ENCODE measurements at regions not wholly inside any gene's neighbourhood (a gene's known extent, or its start where the extent isn't known, plus 50 kb on each side); places are given as distances from the start of the nearest gene placed in this dataset.

DNA sequence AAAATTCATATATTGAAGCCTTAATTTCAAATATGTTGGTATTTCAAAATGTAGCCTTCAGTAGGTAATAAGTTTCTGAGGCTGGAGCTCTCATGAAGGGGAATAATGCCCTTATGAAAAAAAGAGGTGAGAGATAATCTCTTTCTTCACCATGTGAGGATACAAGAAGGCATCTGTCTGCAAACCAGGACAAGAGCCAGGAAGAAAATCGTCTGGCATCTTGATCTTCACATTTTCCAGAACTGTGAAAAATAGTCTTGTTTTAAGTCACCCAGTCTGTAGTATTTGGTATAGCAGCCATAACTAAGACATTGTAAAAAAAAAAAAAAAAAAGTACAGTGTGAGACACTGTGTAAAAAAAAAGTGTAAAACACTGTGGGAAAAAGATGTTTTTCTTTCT lies 768.9 kb downstream of the TAF11L14 start:
- no peak overlapping the region for H3K27ac ChIP-seq (ENCODE audit: insufficient read depth, low read length)
- H2BK20ac ChIP-seq (ENCODE audit: low read depth, low read length), result no peak overlapping the region
- BruUV-seq (replicated peaks), result no TSS peak
- H3K27me3 ChIP-seq (ENCODE audit: control insufficient read depth, insufficient read depth, low read length), result no peaks in the 10 kb centered on the region
- no peak overlapping the region for H2BK120ac ChIP-seq (ENCODE audit: low read depth, low read length)
- H4K20me1 ChIP-seq (ENCODE audit: insufficient read depth, low read length), result no peaks in the 10 kb centered on the region
- ChIA-PET CTCF (no interaction called here), POLR2A (ENCODE audit: unreplicated experiment) (no interaction called here)
- H3K4me1 ChIP-seq (ENCODE audit: control insufficient read depth, insufficient read depth, low read length), result no peaks in the 10 kb centered on the region
- no peak overlapping the region for H2AK9ac ChIP-seq (replicated peaks; ENCODE audit: low read depth, low read length, poor library complexity)
- intact Hi-C loops (cut with micrococcal nuclease), result no loop called here
- H3K18ac ChIP-seq (ENCODE audit: low read depth, low read length), result no peak overlapping the region
- H3K9ac ChIP-seq (ENCODE audit: low read depth, low read length), result no peak overlapping the region
- no peak overlapping the region for H4K8ac ChIP-seq (ENCODE audit: low read depth in 2 of 2, low read length in 2 of 2)
- H3K4me3 ChIP-seq (ENCODE audit: insufficient read depth, low read depth, low read length), result no peak overlapping the region
- DNase-seq (no peak), ATAC-seq (ENCODE audit: low read depth) (no peak)
- no peak overlapping the region for H3K4me2 ChIP-seq (ENCODE audit: low read depth, low read length)
- TF ChIP-seq, protein P1, sequence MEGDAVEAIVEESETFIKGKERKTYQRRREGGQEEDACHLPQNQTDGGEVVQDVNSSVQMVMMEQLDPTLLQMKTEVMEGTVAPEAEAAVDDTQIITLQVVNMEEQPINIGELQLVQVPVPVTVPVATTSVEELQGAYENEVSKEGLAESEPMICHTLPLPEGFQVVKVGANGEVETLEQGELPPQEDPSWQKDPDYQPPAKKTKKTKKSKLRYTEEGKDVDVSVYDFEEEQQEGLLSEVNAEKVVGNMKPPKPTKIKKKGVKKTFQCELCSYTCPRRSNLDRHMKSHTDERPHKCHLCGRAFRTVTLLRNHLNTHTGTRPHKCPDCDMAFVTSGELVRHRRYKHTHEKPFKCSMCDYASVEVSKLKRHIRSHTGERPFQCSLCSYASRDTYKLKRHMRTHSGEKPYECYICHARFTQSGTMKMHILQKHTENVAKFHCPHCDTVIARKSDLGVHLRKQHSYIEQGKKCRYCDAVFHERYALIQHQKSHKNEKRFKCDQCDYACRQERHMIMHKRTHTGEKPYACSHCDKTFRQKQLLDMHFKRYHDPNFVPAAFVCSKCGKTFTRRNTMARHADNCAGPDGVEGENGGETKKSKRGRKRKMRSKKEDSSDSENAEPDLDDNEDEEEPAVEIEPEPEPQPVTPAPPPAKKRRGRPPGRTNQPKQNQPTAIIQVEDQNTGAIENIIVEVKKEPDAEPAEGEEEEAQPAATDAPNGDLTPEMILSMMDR (conservative IDR thresholded peaks at IDR 0.05; ENCODE audit: low read depth, low read length), result no peak
- TF ChIP-seq MAFK (IDR thresholded peaks at IDR 0.05; ENCODE audit: low read depth, low read length) (no peak), RAD21 (IDR thresholded peaks at IDR 0.05; ENCODE audit: low read length) (no peak), FOS (IDR thresholded peaks at IDR 0.05; ENCODE audit: low read depth, low read length) (no peak), CEBPB (IDR thresholded peaks at IDR 0.05; ENCODE audit: low read depth, low read length) (no peak), CHD1 (IDR thresholded peaks at IDR 0.05; ENCODE audit: low read depth, low read length) (no peak), RCOR1 (IDR thresholded peaks at IDR 0.05; ENCODE audit: insufficient replicate concordance, low read length) (no peak), RFX5 (IDR thresholded peaks at IDR 0.05; ENCODE audit: low read depth, low read length) (no peak), MAZ (IDR thresholded peaks at IDR 0.05; ENCODE audit: borderline replicate concordance, low read depth, low read length) (no peak), NFE2L2 (IDR thresholded peaks at IDR 0.05; ENCODE audit: low read depth, low read length) (no peak)
- TF ChIP-seq, protein P2, sequence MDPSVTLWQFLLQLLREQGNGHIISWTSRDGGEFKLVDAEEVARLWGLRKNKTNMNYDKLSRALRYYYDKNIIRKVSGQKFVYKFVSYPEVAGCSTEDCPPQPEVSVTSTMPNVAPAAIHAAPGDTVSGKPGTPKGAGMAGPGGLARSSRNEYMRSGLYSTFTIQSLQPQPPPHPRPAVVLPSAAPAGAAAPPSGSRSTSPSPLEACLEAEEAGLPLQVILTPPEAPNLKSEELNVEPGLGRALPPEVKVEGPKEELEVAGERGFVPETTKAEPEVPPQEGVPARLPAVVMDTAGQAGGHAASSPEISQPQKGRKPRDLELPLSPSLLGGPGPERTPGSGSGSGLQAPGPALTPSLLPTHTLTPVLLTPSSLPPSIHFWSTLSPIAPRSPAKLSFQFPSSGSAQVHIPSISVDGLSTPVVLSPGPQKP (IDR thresholded peaks at IDR 0.05; ENCODE audit: borderline replicate concordance, low read depth, low read length), result no peak
- TF ChIP-seq, protein P3, sequence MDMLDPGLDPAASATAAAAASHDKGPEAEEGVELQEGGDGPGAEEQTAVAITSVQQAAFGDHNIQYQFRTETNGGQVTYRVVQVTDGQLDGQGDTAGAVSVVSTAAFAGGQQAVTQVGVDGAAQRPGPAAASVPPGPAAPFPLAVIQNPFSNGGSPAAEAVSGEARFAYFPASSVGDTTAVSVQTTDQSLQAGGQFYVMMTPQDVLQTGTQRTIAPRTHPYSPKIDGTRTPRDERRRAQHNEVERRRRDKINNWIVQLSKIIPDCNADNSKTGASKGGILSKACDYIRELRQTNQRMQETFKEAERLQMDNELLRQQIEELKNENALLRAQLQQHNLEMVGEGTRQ (IDR thresholded peaks at IDR 0.05; ENCODE audit: low read depth, low read length), result no peak
- no CpG with 5 or more reads among the region's 1 CpG for WGBS, 2 experiments (ENCODE audit: extremely low coverage in 2 of 2, insufficient read length in 1 of 2)
- no peak overlapping the region for H3K14ac ChIP-seq (replicated peaks; ENCODE audit: low read depth, low read length)
- H2AK5ac ChIP-seq (ENCODE audit: low read depth, low read length), result no peak overlapping the region
- no peak overlapping the region for H3K23ac ChIP-seq (ENCODE audit: low read depth, low read length)
- H3K9me3 ChIP-seq (ENCODE audit: control insufficient read depth, insufficient read depth, low read length), result no peaks in the 10 kb centered on the region
- H4K91ac ChIP-seq (ENCODE audit: insufficient read depth, low read depth, low read length), result no peak overlapping the region
- H2BK15ac ChIP-seq (ENCODE audit: low read depth, low read length), result no peak overlapping the region
- H3K4ac ChIP-seq (ENCODE audit: low read depth, low read length), result no peak overlapping the region
- no peak overlapping the region for H2BK5ac ChIP-seq (ENCODE audit: low read depth, low read length, poor library complexity, severe bottlenecking)
- no peak overlapping the region for H4K5ac ChIP-seq (ENCODE audit: low read depth, low read length)
- dilution Hi-C loops (cut with HindIII; ENCODE audit: low sequenced_read_pairs, unreplicated experiment), result no loop called here
- no peak overlapping the region for H2AFZ ChIP-seq (replicated peaks; ENCODE audit: low read length, poor library complexity)
- H3K56ac ChIP-seq (ENCODE audit: extremely low read depth, insufficient read depth, low read length), result no peak overlapping the region
- in situ Hi-C loops (cut with MboI; ENCODE audit: low sequenced_read_pairs), result no loop called here
- no peaks in the 10 kb centered on the region for H3K36me3 ChIP-seq (ENCODE audit: control insufficient read depth, insufficient read depth, low read length)
- no peaks in the 10 kb centered on the region for H3K79me1 ChIP-seq (ENCODE audit: low read depth in 1 of 2, low read length in 2 of 2)
- no peaks in the 10 kb centered on the region for H3K9me1 ChIP-seq (ENCODE audit: insufficient read depth, low read length)

All from IMR-90 (cell line).